GM12878 (cell line): ENCODE measurements at regions not wholly inside any gene's neighbourhood (a gene's known extent, or its start where the extent isn't known, plus 50 kb on each side); places are given as distances from the start of the nearest gene placed in this dataset.

ENCODE experiments used
- ATAC-seq: fragments of 200-7000 bp; cut with Tn5 transposase; 3 replicates; pipeline ENCODE4 v1.9.1; 2020; ENCODE audit warnings: mild to moderate bottlenecking, moderate library complexity
- BruUV-seq: library from RNA; stranded (reverse); fragments of 400-500 nt; replicated peaks from 2 replicates; lab custom pipeline; 2021; lab: Mats Ljungman, UMichigan
- CTCF ChIA-PET: fragments of 300-600 bp; sonication (Branson Sonifier 250); formaldehyde crosslinking; extraction: SDS; loops from one replicate; lab custom pipeline; 2021; ENCODE audit warnings: inconsistent platforms; lab: Yijun Ruan, JAX
- POLR2A ChIA-PET: fragments of 350-600 bp; formaldehyde crosslinking; extraction: SDS; loops from one replicate; lab custom pipeline; 2021; ENCODE audit warnings: inconsistent platforms; lab: Charles Lee
- RAD21 ChIA-PET: fragments of 300-600 bp; sonication (Branson Sonifier 250); formaldehyde crosslinking; loops from one replicate; lab custom pipeline; 2023; ENCODE audit warnings: antibody characterized with exemption; ENCODE audit not compliant: unreplicated experiment; lab: Charles Lee
- SMC1A ChIA-PET: fragments of 300-600 bp; sonication (Branson Sonifier 250); formaldehyde crosslinking; loops from one replicate; lab custom pipeline; 2023; ENCODE audit not compliant: unreplicated experiment, uncharacterized antibody; lab: Charles Lee
- DNase-seq: peaks from one replicate; pipeline ENCODE4 v3.0.0-alpha.2; 2011; ENCODE audit warnings: low read depth, low spot score
- FAIRE-seq: peaks from 3 replicates; lab custom pipeline; 2011; peaks lifted over from hg19 to GRCh38; lab: Jason Lieb, UNC
- H2AFZ ChIP-seq: 2 replicates; pipeline ENCODE4 v1.6.0; 2011; ENCODE audit warnings: low read depth, low read length, control low read depth; ENCODE audit not compliant: control insufficient read depth
- H3K27ac ChIP-seq: 2 replicates; pipeline ENCODE4 v1.5.1; 2011; ENCODE audit warnings: control low read depth; ENCODE audit not compliant: control insufficient read depth, insufficient read depth
- H3K27me3 ChIP-seq, 2 experiments: replicated peaks in 1 of 2; 2 replicates each; pipeline versions ENCODE4 v1.6.0 to v1.6.1; 2011; ENCODE audit warnings: low read length in 1 of 2; ENCODE audit not compliant: control insufficient read depth in 2 of 2, insufficient read depth in 2 of 2
- H3K36me3 ChIP-seq, 2 experiments: 2 replicates each; pipeline ENCODE4 v1.5.1; 2011; ENCODE audit warnings: low read length in 1 of 2; ENCODE audit not compliant: control insufficient read depth in 2 of 2, insufficient read depth in 2 of 2
- H3K4me1 ChIP-seq: 2 replicates; pipeline ENCODE4 v1.6.1; 2011; ENCODE audit warnings: mild to moderate bottlenecking, low read length, moderate library complexity, mixed read lengths; ENCODE audit not compliant: control insufficient read depth, insufficient read depth
- H3K4me2 ChIP-seq: 2 replicates; pipeline ENCODE4 v1.6.0; 2011; ENCODE audit warnings: control low read depth; ENCODE audit not compliant: control insufficient read depth, insufficient read depth
- H3K4me3 ChIP-seq: fragments of 200-600 bp; sonication (generic); 2 replicates; pipeline ENCODE4 v1.5.1; 2016
- H3K79me2 ChIP-seq: 2 replicates; pipeline ENCODE4 v1.6.0; 2011; ENCODE audit warnings: low read length; ENCODE audit not compliant: control insufficient read depth, insufficient read depth
- H3K9ac ChIP-seq: 2 replicates; pipeline ENCODE4 v1.8.0; 2011; ENCODE audit warnings: low read length, control low read depth, mixed read lengths; ENCODE audit not compliant: control insufficient read depth, insufficient read depth
- H3K9me3 ChIP-seq: replicated peaks from 3 replicates; pipeline ENCODE4 v1.5.1; 2011; ENCODE audit warnings: mild to moderate bottlenecking, low read length; ENCODE audit not compliant: control insufficient read depth, insufficient read depth
- H4K20me1 ChIP-seq: 2 replicates; pipeline ENCODE4 v1.6.0; 2011; ENCODE audit not compliant: control insufficient read depth, insufficient read depth
- CEBPB ChIP-seq, 2 experiments: fragments of 150-350 bp in 1 of 2; IDR thresholded peaks; 2 replicates each; pipeline ENCODE4 v1.6.1; 2012 to 2014; ENCODE audit warnings: low read depth in 2 of 2, low read length in 2 of 2, borderline replicate concordance in 1 of 2, inconsistent platforms in 1 of 2
- CEBPZ ChIP-seq: fragments of 150-350 bp; IDR thresholded peaks from 2 replicates; pipeline ENCODE4 v1.6.1; 2016; ENCODE audit warnings: low read depth, low read length
- GATAD2B ChIP-seq: fragments of 450-650 bp; conservative IDR thresholded peaks from 2 replicates; pipeline ENCODE4 v1.6.1; 2017; ENCODE audit warnings: low read depth, mild to moderate bottlenecking, moderate library complexity
- HCFC1 ChIP-seq: fragments of 150-350 bp; IDR thresholded peaks from 2 replicates; pipeline ENCODE4 v1.6.1; 2014; ENCODE audit warnings: low read length
- JUNB ChIP-seq: IDR thresholded peaks from 2 replicates; pipeline ENCODE4 v1.6.1; 2016; ENCODE audit warnings: antibody characterized with exemption, mild to moderate bottlenecking
- RELB ChIP-seq: fragments of 450-650 bp; IDR thresholded peaks from 2 replicates; pipeline ENCODE4 v1.6.1; 2017; ENCODE audit warnings: low read depth, mild to moderate bottlenecking, moderate library complexity
- ZNF207 ChIP-seq: fragments of 450-650 bp; IDR thresholded peaks from 2 replicates; pipeline ENCODE4 v1.6.1; 2014; ENCODE audit warnings: antibody characterized with exemption, mild to moderate bottlenecking, borderline replicate concordance
- ZZZ3 ChIP-seq: IDR thresholded peaks from 2 replicates; pipeline ENCODE4 v1.6.1; 2011; ENCODE audit warnings: low read depth; ENCODE audit not compliant: control insufficient read depth, insufficient read length
- WGBS: methylation state at CpG from one replicate; pipeline ENCODE4 v1.1.6; 2016; ENCODE audit warnings: low lambda C conversion rate; ENCODE audit not compliant: insufficient replicate concordance, insufficient coverage; ENCODE audit errors: missing lambda C conversion rate; 5-methylcytosine and 5-hydroxymethylcytosine counted together
- in situ Hi-C: fragments of 300-500 bp; cut with MboI; formaldehyde crosslinking; loops from 9 replicates; pipeline ENCODE4 v1.14.3; 2018; ENCODE audit warnings: mixed read lengths
- intact Hi-C: fragments of 100-400 bp; cut with micrococcal nuclease; formaldehyde crosslinking; loops from one replicate; pipeline ENCODE4 v1.14.2; 2022; ENCODE audit not compliant: unreplicated experiment

- WGBS: 0% methylated on average over 2 of the region's 2 CpGs
- in situ Hi-C loops (no loop called here), intact Hi-C loops (no loop called here)
- DNase-seq (no peak), ATAC-seq (no peak), FAIRE-seq (no peak)
- no peak overlapping the region for H3K9ac ChIP-seq
- H3K4me3 ChIP-seq: no peak overlapping the region
- POLR2A ChIA-PET: no interaction called here
- no peaks in the 10 kb centered on the region for H3K4me1 ChIP-seq
- H3K9me3 ChIP-seq: no peaks in the 10 kb centered on the region
- H3K27ac ChIP-seq: no peak overlapping the region
- no peak overlapping the region for H2AFZ ChIP-seq
- SMC1A ChIA-PET: no interaction called here
- CTCF ChIA-PET: interaction anchor here (1.0 kb wide), 1 partner anchor 10 kb away, joined by 3 read pairs; no protein-coding TSS in a partner anchor
- RAD21 ChIA-PET: no interaction called here
- no peaks in the 10 kb centered on the region for H3K36me3 ChIP-seq
- H3K4me2 ChIP-seq: no peak overlapping the region
- H3K27me3 ChIP-seq: no peaks in the 10 kb centered on the region
- no peaks in the 10 kb centered on the region for H4K20me1 ChIP-seq
- no TSS peak for BruUV-seq
- H3K79me2 ChIP-seq: no peaks in the 10 kb centered on the region
- TF ChIP-seq JUNB (no peak), CEBPZ (no peak), GATAD2B (no peak), ZZZ3 (no peak), HCFC1 (no peak), ZNF207 (no peak), RELB (no peak), CEBPB (IDR thresholded peaks at IDR 0.05; ENCODE audit: borderline replicate concordance in 1 of 2, low read depth in 2 of 2, low read length in 2 of 2) (no peak)
- TF ChIP-seq, all 136 proteins: peak for 0
These were observed 511.7 kb upstream of the IMPG1 start for GRCh38 chr6:76584121-76584520.
